GM12874 (cell line): ENCODE measurements at regions not wholly inside any gene's neighbourhood (a gene's known extent, or its start where the extent isn't known, plus 50 kb on each side); places are given as distances from the start of the nearest gene placed in this dataset.

Experiments
- CTCF ChIP-seq: IDR thresholded peaks from 2 replicates; pipeline ENCODE4 v1.5.1; 2011; ENCODE audit warnings: low read depth, mild to moderate bottlenecking, control low read depth, low read length, moderate library complexity; ENCODE audit not compliant: insufficient read depth

GRCh38 chr1:34346128-34346527 is 169.4 kb downstream of the C1orf94 start:
- no peak for TF ChIP-seq CTCF

GRCh38 chr1:34353409-34353808 is 176.7 kb downstream of the C1orf94 start:
- TF ChIP-seq CTCF: no peak

- TF ChIP-seq CTCF: no peak
Observed at GRCh38 chr1:34354367-34354766, 177.7 kb downstream of the C1orf94 start.

GRCh38 chr1:34356853-34357252 is 180.1 kb downstream of the C1orf94 start:
- no peak for TF ChIP-seq CTCF

GRCh38 chr1:34358636-34359035 is 181.9 kb downstream of the C1orf94 start:
- no peak for TF ChIP-seq CTCF

GRCh38 chr1:34359411-34359810 is 182.7 kb downstream of the C1orf94 start:
- no peak for TF ChIP-seq CTCF

- no peak for TF ChIP-seq CTCF
Observed at GRCh38 chr1:34360574-34360973, 183.9 kb downstream of the C1orf94 start.

- TF ChIP-seq CTCF: no peak
Observed at GRCh38 chr1:34361121-34361520, 184.4 kb downstream of the C1orf94 start.
